Hematopoietic multipotent progenitor cell treated with erythropoietin and hydrocortisone succinate and interleukin-3 and kit ligand, for 6 days (in vitro differentiated cells): ENCODE measurements at regions not wholly inside any gene's neighbourhood (a gene's known extent, or its start where the extent isn't known, plus 50 kb on each side); places are given as distances from the start of the nearest gene placed in this dataset.
A peak's percentile ranks its signal among the peaks of the same experiment; 100 is the strongest.

ENCODE experiments used
- DNase-seq: peaks from one replicate; pipeline ENCODE4 v3.0.0-alpha.2; 2015

- no peak for DNase-seq
Observed at GRCh38 chr4:145346081-145346480, 135.6 kb upstream of the SMAD1 start.

GRCh38 chr4:145345401-145345800 is 136.3 kb upstream of the SMAD1 start:
- no peak for DNase-seq

- DNase-seq = no peak
Observed at GRCh38 chr4:145341381-145341780, 140.3 kb upstream of the SMAD1 start.

GRCh38 chr4:145340071-145340675 is 141.5 kb upstream of the SMAD1 start:
- DNase-seq = no peak

- DNase-seq = no peak
Observed at GRCh38 chr4:145339075-145339725, 142.5 kb upstream of the SMAD1 start.

GRCh38 chr4:145338568-145338967 is 143.1 kb upstream of the SMAD1 start:
- DNase-seq = no peak

- DNase-seq = no peak
Observed at GRCh38 chr4:145337391-145337790, 144.3 kb upstream of the SMAD1 start.

- no peak for DNase-seq
Observed at GRCh38 chr4:145333786-145334185, 147.9 kb upstream of the SMAD1 start.

- DNase-seq = no peak
Observed at GRCh38 chr4:145326491-145326890, 146.1 kb upstream of the OTUD4 start.

GRCh38 chr4:145324161-145324560 is 143.8 kb upstream of the OTUD4 start:
- DNase-seq = no peak

GRCh38 chr4:145320294-145320693 is 139.9 kb upstream of the OTUD4 start:
- no peak for DNase-seq

GRCh38 chr4:145319751-145320150 is 139.4 kb upstream of the OTUD4 start:
- no peak for DNase-seq

- no peak for DNase-seq
Observed at GRCh38 chr4:145316897-145317574, 136.6 kb upstream of the OTUD4 start.

GRCh38 chr4:145315811-145316225 is 135.4 kb upstream of the OTUD4 start:
- DNase-seq = no peak

GRCh38 chr4:145308598-145308997 is 128.2 kb upstream of the OTUD4 start:
- DNase-seq = no peak

- no peak for DNase-seq
Observed at GRCh38 chr4:145307763-145308430, 127.5 kb upstream of the OTUD4 start.

GRCh38 chr4:145307120-145307519 is 126.7 kb upstream of the OTUD4 start:
- no peak for DNase-seq

- DNase-seq = no peak
Observed at GRCh38 chr4:145302725-145303124, 122.3 kb upstream of the OTUD4 start.

- DNase-seq = no peak
Observed at GRCh38 chr4:145301386-145302080, 121.1 kb upstream of the OTUD4 start.

- DNase-seq = no peak
Observed at GRCh38 chr4:145299380-145300076, 119.1 kb upstream of the OTUD4 start.

- peak; percentile 2 for DNase-seq
Observed at GRCh38 chr4:145298885-145299284, 118.5 kb upstream of the OTUD4 start.

- no peak for DNase-seq
Observed at GRCh38 chr4:145297556-145297955, 117.2 kb upstream of the OTUD4 start.

GRCh38 chr4:145295547-145295946 is 115.2 kb upstream of the OTUD4 start:
- no peak for DNase-seq
